ENCODE measurements at regions not wholly inside any gene's neighbourhood (a gene's known extent, or its start where the extent isn't known, plus 50 kb on each side); places are given as distances from the start of the nearest gene placed in this dataset.

- H3K4me3 ChIP-seq: no peak overlapping the region
- no peaks in the 10 kb centered on the region for H3K27me3 ChIP-seq
- no peaks in the 10 kb centered on the region for H3K9me3 ChIP-seq
- no peak for DNase-seq (ENCODE audit: extremely low spot score)
- H3K36me3 ChIP-seq: no peaks in the 10 kb centered on the region
- intact Hi-C loops (cut with DNase I): no loop called here
- H3K4me1 ChIP-seq: no peaks in the 10 kb centered on the region
- no peak for TF ChIP-seq CTCF (IDR thresholded peaks at IDR 0.05)
- TF ChIP-seq EP300 (IDR thresholded peaks at IDR 0.05): no peak
- TF ChIP-seq POLR2A (IDR thresholded peaks at IDR 0.05; ENCODE audit: low read depth): no peak
- TF ChIP-seq POLR2AphosphoS5 (IDR thresholded peaks at IDR 0.05): no peak
- 94% methylated on average over 2 of the region's 2 CpGs for WGBS
- H3K27ac ChIP-seq (replicated peaks in 1 of 4): no peak overlapping the region
These were observed 593.2 kb upstream of the ZNF804A start for GRCh38 chr2:184004948-184005672.

GRCh38 chr2:184006998-184007397 lies 591.3 kb upstream of the ZNF804A start:
- 94% methylated on average over 1 of the region's 1 CpG for WGBS

GRCh38 chr2:184026961-184027360 lies 571.4 kb upstream of the ZNF804A start:
- Histone ChIP-seq H3K36me3 (no peaks in the 10 kb centered on the region), H3K27ac (replicated peaks in 1 of 4) (no peak overlapping the region), H3K9me3 (no peaks in the 10 kb centered on the region), H3K27me3 (no peaks in the 10 kb centered on the region), H3K4me3 (no peak overlapping the region), H3K4me1 (no peaks in the 10 kb centered on the region)
- intact Hi-C loops (cut with DNase I): no loop called here
- WGBS: 89% methylated on average over 1 of the region's 1 CpG
- no peak for TF ChIP-seq POLR2AphosphoS5 (IDR thresholded peaks at IDR 0.05)
- no peak for TF ChIP-seq EP300 (IDR thresholded peaks at IDR 0.05)
- no peak for TF ChIP-seq POLR2A (IDR thresholded peaks at IDR 0.05; ENCODE audit: low read depth)
- TF ChIP-seq CTCF (IDR thresholded peaks at IDR 0.05): no peak
- no peak for DNase-seq (ENCODE audit: extremely low spot score)

More at GRCh38 chr2:184006998-184007397, 591.3 kb upstream of the ZNF804A start:
- intact Hi-C loops (cut with DNase I): no loop called here
- Histone ChIP-seq H3K4me1 (no peaks in the 10 kb centered on the region), H3K9me3 (no peaks in the 10 kb centered on the region), H3K27me3 (no peaks in the 10 kb centered on the region), H3K27ac (replicated peaks in 1 of 4) (no peak overlapping the region), H3K36me3 (no peaks in the 10 kb centered on the region), H3K4me3 (no peak overlapping the region)
- TF ChIP-seq POLR2A (IDR thresholded peaks at IDR 0.05; ENCODE audit: low read depth): no peak
- no peak for TF ChIP-seq POLR2AphosphoS5 (IDR thresholded peaks at IDR 0.05)
- TF ChIP-seq CTCF (IDR thresholded peaks at IDR 0.05): no peak
- no peak for TF ChIP-seq EP300 (IDR thresholded peaks at IDR 0.05)
- DNase-seq (ENCODE audit: extremely low spot score): no peak

GRCh38 chr2:184030245-184030644 lies 568.1 kb upstream of the ZNF804A start:
- WGBS: 65% methylated on average over 6 of the region's 6 CpGs
- H3K36me3 ChIP-seq: no peaks in the 10 kb centered on the region
- no peaks in the 10 kb centered on the region for H3K27me3 ChIP-seq
- no peak for DNase-seq (ENCODE audit: extremely low spot score)
- intact Hi-C loops (cut with DNase I): no loop called here
- no peak overlapping the region for H3K4me3 ChIP-seq
- H3K9me3 ChIP-seq: no peaks in the 10 kb centered on the region
- TF ChIP-seq EP300 (IDR thresholded peaks at IDR 0.05) (no peak), POLR2AphosphoS5 (IDR thresholded peaks at IDR 0.05) (no peak), POLR2A (IDR thresholded peaks at IDR 0.05; ENCODE audit: low read depth) (no peak), CTCF (IDR thresholded peaks at IDR 0.05) (no peak)
- H3K4me1 ChIP-seq: no peaks in the 10 kb centered on the region
- H3K27ac ChIP-seq (replicated peaks in 1 of 4): no peak overlapping the region

GRCh38 chr2:184030989-184031388 lies 567.3 kb upstream of the ZNF804A start:
- H3K4me1 ChIP-seq: no peaks in the 10 kb centered on the region
- no peak overlapping the region for H3K4me3 ChIP-seq
- H3K9me3 ChIP-seq: no peaks in the 10 kb centered on the region
- intact Hi-C loops (cut with DNase I): no loop called here
- no peaks in the 10 kb centered on the region for H3K36me3 ChIP-seq
- no peak overlapping the region for H3K27ac ChIP-seq (replicated peaks in 1 of 4)
- no peak for DNase-seq (ENCODE audit: extremely low spot score)
- 58% methylated on average over 1 of the region's 1 CpG for WGBS
- TF ChIP-seq POLR2AphosphoS5 (IDR thresholded peaks at IDR 0.05) (no peak), EP300 (IDR thresholded peaks at IDR 0.05) (no peak), CTCF (IDR thresholded peaks at IDR 0.05) (no peak), POLR2A (IDR thresholded peaks at IDR 0.05; ENCODE audit: low read depth) (no peak)
- H3K27me3 ChIP-seq: no peaks in the 10 kb centered on the region

All from esophagus muscularis mucosa (tissue), 4 donors.